Loucy (cell line): ENCODE measurements at regions not wholly inside any gene's neighbourhood (a gene's known extent, or its start where the extent isn't known, plus 50 kb on each side); places are given as distances from the start of the nearest gene placed in this dataset.
"Not testable (repeated sequence)": the region's sequence is repeated elsewhere in the genome, so short reads cannot be mapped to it uniquely, and the experiment has no call there.

ENCODE experiments used
- H2AFZ ChIP-seq: fragments of 200-600 bp; sonication (generic); 2 replicates; pipeline ENCODE4 v1.6.0; 2016; ENCODE audit warnings: antibody characterized with exemption, mild to moderate bottlenecking, low read length, moderate library complexity
- H3F3A ChIP-seq: fragments of 200-600 bp; 2 replicates; pipeline ENCODE4 v1.6.0; 2016; ENCODE audit warnings: antibody characterized with exemption, low read depth, mild to moderate bottlenecking
- H3K27me3 ChIP-seq: fragments of 200-600 bp; sonication (generic); 2 replicates; pipeline ENCODE4 v1.6.1; 2014; ENCODE audit warnings: low read length, mild to moderate bottlenecking; ENCODE audit not compliant: insufficient read depth, poor library complexity, severe bottlenecking
- H3K36me3 ChIP-seq: fragments of 200-600 bp; sonication (generic); 2 replicates; pipeline ENCODE4 v1.6.1; 2016; ENCODE audit warnings: low read length; ENCODE audit not compliant: insufficient read depth
- H3K4me1 ChIP-seq: fragments of 200-600 bp; sonication (generic); 2 replicates; pipeline ENCODE4 v1.5.1; 2014; ENCODE audit warnings: low read length, mild to moderate bottlenecking; ENCODE audit not compliant: insufficient read depth, poor library complexity, severe bottlenecking
- H3K4me2 ChIP-seq: fragments of 200-600 bp; sonication (generic); 2 replicates; pipeline ENCODE4 v1.6.0; 2014; ENCODE audit warnings: antibody characterized with exemption, low read length, low read depth, mild to moderate bottlenecking; ENCODE audit not compliant: poor library complexity, severe bottlenecking
- H3K4me3 ChIP-seq: fragments of 200-600 bp; sonication (generic); 2 replicates; pipeline ENCODE4 v1.5.1; 2014; ENCODE audit warnings: low read length, mild to moderate bottlenecking, mixed read lengths; ENCODE audit not compliant: poor library complexity, severe bottlenecking
- H3K79me2 ChIP-seq: fragments of 200-600 bp; sonication (generic); 2 replicates; pipeline ENCODE4 v1.6.1; 2014; ENCODE audit warnings: low read length; ENCODE audit not compliant: insufficient read depth
- H3K9ac ChIP-seq: fragments of 200-600 bp; sonication (generic); 2 replicates; pipeline ENCODE4 v1.6.0; 2014; ENCODE audit warnings: mild to moderate bottlenecking, low read depth, low read length, moderate library complexity; ENCODE audit not compliant: poor library complexity, severe bottlenecking
- H3K9me2 ChIP-seq: fragments of 200-600 bp; sonication (generic); replicated peaks from 2 replicates; pipeline ENCODE4 v1.6.1; 2016; ENCODE audit warnings: low read depth, low read length, mixed read lengths
- H3K9me3 ChIP-seq: fragments of 200-600 bp; sonication (generic); 2 replicates; pipeline ENCODE4 v1.6.1; 2014; ENCODE audit warnings: mild to moderate bottlenecking, antibody characterized with exemption, low read length, low read depth; ENCODE audit not compliant: insufficient read depth
- H4K20me1 ChIP-seq: fragments of 200-600 bp; sonication (generic); 2 replicates; pipeline ENCODE4 v1.6.0; 2014; ENCODE audit warnings: antibody characterized with exemption, low read length, mild to moderate bottlenecking; ENCODE audit not compliant: insufficient read depth, poor library complexity, severe bottlenecking
- EZH2phosphoT487 ChIP-seq: fragments of 200-600 bp; IDR thresholded peaks from 2 replicates; pipeline ENCODE4 v1.6.1; 2018; ENCODE audit warnings: antibody characterized with exemption, mild to moderate bottlenecking, moderate library complexity, borderline replicate concordance
- TF ChIP-seq, protein P1 (sequence below): fragments of 200-600 bp; sonication (generic); conservative IDR thresholded peaks from 2 replicates; pipeline ENCODE4 v1.5.1; 2014; ENCODE audit warnings: mild to moderate bottlenecking, antibody characterized with exemption, low read length

DNA sequence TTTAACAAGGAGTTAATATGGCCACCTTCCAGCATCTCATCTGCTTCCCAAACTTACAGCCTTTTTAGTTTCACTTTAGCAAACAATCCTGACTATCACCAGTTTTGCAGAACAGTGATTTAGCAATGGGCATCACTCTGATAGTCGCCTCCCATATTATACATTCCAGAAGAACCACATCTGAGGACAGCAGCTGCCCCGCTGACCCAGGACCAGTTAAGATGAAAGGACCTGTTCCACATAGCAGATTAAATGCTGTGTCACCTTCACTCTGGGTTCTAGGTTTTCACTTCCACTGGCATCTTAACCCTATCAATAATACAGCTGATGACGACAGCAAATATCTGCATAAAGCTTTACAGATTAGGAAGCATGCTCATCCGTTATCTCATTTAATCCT, 99.8 kb downstream of the TRIM69 start:
- no peak overlapping the region for H3K9ac ChIP-seq
- H3K9me2 ChIP-seq: no peaks in the 10 kb centered on the region
- H3K4me2 ChIP-seq: no peak overlapping the region
- TF ChIP-seq, protein P1, sequence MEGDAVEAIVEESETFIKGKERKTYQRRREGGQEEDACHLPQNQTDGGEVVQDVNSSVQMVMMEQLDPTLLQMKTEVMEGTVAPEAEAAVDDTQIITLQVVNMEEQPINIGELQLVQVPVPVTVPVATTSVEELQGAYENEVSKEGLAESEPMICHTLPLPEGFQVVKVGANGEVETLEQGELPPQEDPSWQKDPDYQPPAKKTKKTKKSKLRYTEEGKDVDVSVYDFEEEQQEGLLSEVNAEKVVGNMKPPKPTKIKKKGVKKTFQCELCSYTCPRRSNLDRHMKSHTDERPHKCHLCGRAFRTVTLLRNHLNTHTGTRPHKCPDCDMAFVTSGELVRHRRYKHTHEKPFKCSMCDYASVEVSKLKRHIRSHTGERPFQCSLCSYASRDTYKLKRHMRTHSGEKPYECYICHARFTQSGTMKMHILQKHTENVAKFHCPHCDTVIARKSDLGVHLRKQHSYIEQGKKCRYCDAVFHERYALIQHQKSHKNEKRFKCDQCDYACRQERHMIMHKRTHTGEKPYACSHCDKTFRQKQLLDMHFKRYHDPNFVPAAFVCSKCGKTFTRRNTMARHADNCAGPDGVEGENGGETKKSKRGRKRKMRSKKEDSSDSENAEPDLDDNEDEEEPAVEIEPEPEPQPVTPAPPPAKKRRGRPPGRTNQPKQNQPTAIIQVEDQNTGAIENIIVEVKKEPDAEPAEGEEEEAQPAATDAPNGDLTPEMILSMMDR: no peak
- TF ChIP-seq EZH2phosphoT487: no peak
- peaks cover 5% of the 10 kb centered on the region for H3K4me1 ChIP-seq
- no peaks in the 10 kb centered on the region for H3F3A ChIP-seq
- H3K4me3 ChIP-seq: no peak overlapping the region
- H4K20me1 ChIP-seq: no peaks in the 10 kb centered on the region
- H3K27me3 ChIP-seq: no peaks in the 10 kb centered on the region
- no peaks in the 10 kb centered on the region for H3K36me3 ChIP-seq
- H2AFZ ChIP-seq: no peak overlapping the region
- H3K79me2 ChIP-seq: no peaks in the 10 kb centered on the region
- no peaks in the 10 kb centered on the region for H3K9me3 ChIP-seq

DNA sequence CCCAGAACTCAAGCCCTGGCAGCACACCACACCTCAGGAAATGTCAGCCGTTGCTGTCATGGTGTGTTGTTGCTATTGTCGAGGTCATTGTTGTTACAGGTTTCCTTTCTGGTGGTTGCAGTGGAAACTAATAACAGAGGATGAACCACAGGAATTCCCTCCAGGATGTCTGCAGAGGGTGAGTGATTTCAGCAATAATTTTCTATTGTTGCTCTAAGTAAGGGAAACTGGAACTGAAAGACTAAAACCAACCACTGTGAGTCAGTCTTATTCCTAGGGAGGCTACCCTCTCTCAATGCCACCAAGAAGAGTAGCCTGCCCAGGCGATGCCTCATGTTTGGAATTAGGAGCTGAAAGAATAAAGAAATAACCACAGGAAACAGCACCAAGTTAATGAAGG, 102.6 kb downstream of the TRIM69 start:
- not testable (repeated sequence) for H3K27me3 ChIP-seq

DNA sequence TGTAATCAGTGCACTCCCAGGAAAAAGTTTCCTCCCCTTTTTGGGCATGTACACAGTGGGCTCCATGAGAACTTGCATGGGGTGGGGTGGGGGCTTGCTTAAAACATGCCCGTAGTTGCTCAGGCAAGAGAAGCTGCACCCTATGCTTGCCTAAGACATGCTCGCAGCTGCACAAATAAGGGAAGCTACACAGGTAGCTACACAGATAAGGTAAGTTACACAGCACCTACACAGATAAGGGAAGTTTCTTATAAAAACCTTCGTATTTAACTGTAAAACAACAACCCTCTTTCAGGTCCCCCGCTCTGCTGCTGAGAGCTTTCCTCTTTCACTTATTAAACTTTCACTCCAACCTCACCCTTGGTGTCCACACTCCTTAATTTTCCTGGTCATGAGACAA, 105.4 kb downstream of the TRIM69 start:
- not testable (repeated sequence) for H4K20me1 ChIP-seq, H3K9me3 ChIP-seq, H3K4me2 ChIP-seq, H3F3A ChIP-seq, H3K4me1 ChIP-seq, H2AFZ ChIP-seq, H3K79me2 ChIP-seq, H3K27me3 ChIP-seq, H3K4me3 ChIP-seq, H3K9me2 ChIP-seq, H3K9ac ChIP-seq, H3K36me3 ChIP-seq

More for the DNA sequence above, 102.6 kb downstream of the TRIM69 start:
- not testable (repeated sequence) for H3K36me3 ChIP-seq, H3K4me3 ChIP-seq, H3K9me2 ChIP-seq, H3K9ac ChIP-seq, H2AFZ ChIP-seq, H3K79me2 ChIP-seq, H3K4me1 ChIP-seq, H3K4me2 ChIP-seq, H4K20me1 ChIP-seq, H3F3A ChIP-seq, H3K9me3 ChIP-seq

DNA sequence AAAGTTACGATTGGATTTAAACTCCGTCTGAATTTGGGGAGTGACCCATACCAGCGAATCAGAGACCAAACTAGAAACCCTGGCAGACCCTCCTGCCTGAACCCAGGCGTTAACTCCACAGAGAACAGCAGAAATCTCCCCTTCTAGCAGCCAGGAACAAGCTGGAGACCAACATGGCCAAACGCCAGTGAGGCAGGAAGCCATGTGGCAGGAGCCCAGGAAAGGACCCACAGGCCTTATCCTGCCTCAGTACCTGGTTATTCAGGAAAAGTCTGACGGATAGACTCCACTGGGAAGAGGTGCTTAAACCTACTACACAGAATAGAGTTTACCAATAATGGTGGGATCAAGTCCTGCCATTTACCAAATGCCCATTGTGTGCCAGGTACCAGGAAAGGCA, 106.6 kb downstream of the TRIM69 start:
- H4K20me1 ChIP-seq, H3K4me1 ChIP-seq, H3K9ac ChIP-seq, H3K9me2 ChIP-seq, H3K9me3 ChIP-seq, H2AFZ ChIP-seq, H3K4me3 ChIP-seq, H3K36me3 ChIP-seq, H3K4me2 ChIP-seq, H3F3A ChIP-seq, H3K27me3 ChIP-seq, H3K79me2 ChIP-seq: not testable (repeated sequence)

DNA sequence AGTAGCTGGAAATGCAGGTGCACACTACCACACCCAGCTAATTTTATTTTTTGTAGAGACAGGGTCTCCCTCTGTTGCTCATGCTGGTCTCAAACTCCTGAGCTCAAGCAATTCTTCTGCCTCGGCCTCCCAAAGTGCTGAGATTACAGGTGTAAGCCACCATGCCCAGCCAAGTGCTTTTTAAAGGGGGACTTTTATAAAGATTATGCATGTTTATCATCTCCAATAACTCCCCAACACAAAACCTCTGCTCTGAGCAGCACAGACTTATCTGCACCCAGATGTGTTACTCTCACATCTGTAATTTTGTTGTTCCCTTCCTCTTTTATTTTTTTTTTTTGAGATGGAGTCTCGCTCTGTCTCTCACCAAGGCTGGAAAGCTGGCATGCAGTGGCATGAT, 108.6 kb downstream of the TRIM69 start:
- H3K9me3 ChIP-seq, H4K20me1 ChIP-seq, H3K9ac ChIP-seq, H3K9me2 ChIP-seq, H3K36me3 ChIP-seq, H3K27me3 ChIP-seq, H2AFZ ChIP-seq, H3K4me3 ChIP-seq, H3K4me1 ChIP-seq, H3K79me2 ChIP-seq, H3K4me2 ChIP-seq, H3F3A ChIP-seq: not testable (repeated sequence)

DNA sequence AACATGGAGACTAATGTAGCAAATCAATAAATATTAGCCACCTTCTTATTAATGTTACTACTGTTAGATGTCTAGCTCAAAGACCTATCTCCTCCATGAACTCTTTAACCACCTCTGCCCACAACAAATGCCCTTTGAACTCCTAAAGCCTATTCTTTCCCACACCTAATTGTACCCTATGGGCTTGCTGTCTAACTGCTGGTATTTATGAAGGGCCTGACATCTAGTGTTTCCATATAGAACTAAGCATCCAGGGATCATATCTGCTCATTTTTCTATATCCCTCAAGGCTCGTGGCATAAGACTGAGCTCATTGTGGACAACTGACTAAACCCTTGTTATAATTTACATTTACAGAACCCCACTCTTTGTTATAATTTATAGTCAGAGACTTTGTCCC, 109.8 kb downstream of the TRIM69 start:
- H3K4me2 ChIP-seq, H3K9ac ChIP-seq, H3K4me1 ChIP-seq, H4K20me1 ChIP-seq, H2AFZ ChIP-seq, H3K36me3 ChIP-seq, H3K4me3 ChIP-seq, H3K79me2 ChIP-seq, H3K9me3 ChIP-seq, H3F3A ChIP-seq, H3K9me2 ChIP-seq, H3K27me3 ChIP-seq: not testable (repeated sequence)

DNA sequence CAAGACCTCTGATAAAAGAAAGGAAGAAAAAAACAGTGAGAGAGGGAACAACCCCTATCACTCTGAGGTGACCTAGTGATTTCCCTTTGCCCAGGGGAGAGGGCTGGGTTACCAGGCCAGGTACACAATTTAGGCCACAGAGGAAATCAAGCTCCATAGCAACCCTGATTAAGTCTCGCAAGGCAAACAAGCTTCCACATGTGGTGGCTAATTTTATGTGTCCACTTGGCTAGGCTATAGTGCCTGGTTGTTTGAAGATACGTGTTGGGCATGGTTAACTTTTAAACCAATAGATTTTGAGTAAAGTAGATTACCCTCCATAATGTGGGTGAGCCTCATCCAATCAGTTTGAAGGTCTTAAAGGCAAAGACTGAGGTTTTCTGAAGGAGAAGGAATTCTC, 108.9 kb upstream of the TERB2 start:
- not testable (repeated sequence) for H3K79me2 ChIP-seq, H3K4me3 ChIP-seq, H3K27me3 ChIP-seq, H4K20me1 ChIP-seq, H3F3A ChIP-seq, H3K4me1 ChIP-seq, H3K9me2 ChIP-seq, H2AFZ ChIP-seq, H3K36me3 ChIP-seq, H3K9me3 ChIP-seq, H3K9ac ChIP-seq, H3K4me2 ChIP-seq
